GM23338 (cell line): ENCODE measurements at regions not wholly inside any gene's neighbourhood (a gene's known extent, or its start where the extent isn't known, plus 50 kb on each side); places are given as distances from the start of the nearest gene placed in this dataset.

Experiments
- ATAC-seq: fragments of 200-7000 bp; cut with Tn5 transposase; 3 replicates; pipeline ENCODE4 v1.9.1; 2020
- DNase-seq: peaks from one replicate; pipeline ENCODE4 v3.0.0-alpha.2; 2015; ENCODE audit warnings: low spot score
- H2AFZ ChIP-seq: fragments of 200-600 bp; sonication (generic); 2 replicates; pipeline ENCODE4 v1.8.0; 2016; ENCODE audit warnings: antibody characterized with exemption, mild to moderate bottlenecking, moderate library complexity
- H3F3A ChIP-seq: fragments of 200-600 bp; sonication (generic); replicated peaks from 2 replicates; pipeline ENCODE4 v1.8.0; 2017; ENCODE audit warnings: antibody characterized with exemption, mixed run types, low read depth
- H3K27ac ChIP-seq: fragments of 200-600 bp; sonication (generic); 2 replicates; pipeline ENCODE4 v1.6.1; 2016; ENCODE audit warnings: low read depth
- H3K27me3 ChIP-seq: fragments of 200-600 bp; sonication (generic); 2 replicates; pipeline ENCODE4 v1.8.0; 2016; ENCODE audit warnings: mild to moderate bottlenecking, mixed run types, moderate library complexity; ENCODE audit not compliant: insufficient read depth
- H3K36me3 ChIP-seq: fragments of 200-600 bp; sonication (generic); 2 replicates; pipeline ENCODE4 v1.8.0; 2016; ENCODE audit warnings: mild to moderate bottlenecking; ENCODE audit not compliant: insufficient read depth
- H3K4me1 ChIP-seq: fragments of 200-600 bp; sonication (generic); 2 replicates; pipeline ENCODE4 v1.8.0; 2016; ENCODE audit warnings: mild to moderate bottlenecking, moderate library complexity; ENCODE audit not compliant: insufficient read depth
- H3K4me2 ChIP-seq: fragments of 200-600 bp; sonication (generic); 2 replicates; pipeline ENCODE4 v1.7.1; 2017; ENCODE audit warnings: mixed run types
- H3K4me3 ChIP-seq: fragments of 200-600 bp; sonication (generic); 2 replicates; pipeline ENCODE4 v1.6.1; 2016; ENCODE audit warnings: mixed run types
- H3K79me2 ChIP-seq: fragments of 200-600 bp; sonication (generic); replicated peaks from 2 replicates; pipeline ENCODE4 v1.8.0; 2017; ENCODE audit warnings: mild to moderate bottlenecking; ENCODE audit not compliant: insufficient read depth
- H3K9me2 ChIP-seq: fragments of 200-600 bp; sonication (generic); 2 replicates; pipeline ENCODE4 v1.8.0; 2017; ENCODE audit not compliant: insufficient read depth
- H4K20me1 ChIP-seq: fragments of 200-600 bp; sonication (generic); replicated peaks from 2 replicates; pipeline ENCODE4 v1.8.0; 2017; ENCODE audit warnings: mild to moderate bottlenecking; ENCODE audit not compliant: insufficient read depth
- H3K27ac Mint-ChIP-seq: 2 replicates; pipeline ENCODE4 v1.8.0; 2020; ENCODE audit warnings: inconsistent platforms, mild to moderate bottlenecking, moderate library complexity, mixed read lengths
- H3K27me3 Mint-ChIP-seq: 3 replicates; pipeline ENCODE4 v1.8.0; 2022; ENCODE audit warnings: low read depth, mild to moderate bottlenecking, moderate library complexity, mixed read lengths, inconsistent platforms; ENCODE audit not compliant: insufficient read depth, poor library complexity
- H3K36me3 Mint-ChIP-seq: 3 replicates; pipeline ENCODE4 v1.8.0; 2021; ENCODE audit warnings: low read depth, mild to moderate bottlenecking, inconsistent platforms, moderate library complexity, mixed read lengths
- H3K4me1 Mint-ChIP-seq: 3 replicates; pipeline ENCODE4 v1.8.0; 2020; ENCODE audit warnings: mild to moderate bottlenecking, inconsistent platforms, mixed read lengths
- H3K4me3 Mint-ChIP-seq: 3 replicates; pipeline ENCODE4 v1.8.0; 2021; ENCODE audit warnings: moderate library complexity, mild to moderate bottlenecking, inconsistent platforms, mixed read lengths
- H3K9me3 Mint-ChIP-seq: 3 replicates; pipeline ENCODE4 v1.8.0; 2020; ENCODE audit warnings: moderate library complexity, mild to moderate bottlenecking, inconsistent platforms, mixed read lengths
- CREB1 ChIP-seq: fragments of 250-450 bp; sonication (Bioruptor Pico); IDR thresholded peaks from 2 replicates; pipeline ENCODE4 v1.5.0; 2020; ENCODE audit warnings: low read depth, mild to moderate bottlenecking, moderate library complexity
- CTCF ChIP-seq, 2 experiments: fragments of 200-600 bp in 1 of 2; sonication (generic) in 1 of 2; conservative IDR thresholded peaks; 2 replicates each; pipeline versions ENCODE4 v1.5.1 to v1.6.1; 2016 to 2017; ENCODE audit warnings: antibody characterized with exemption in 2 of 2, low read depth in 2 of 2, mild to moderate bottlenecking in 2 of 2, moderate library complexity in 1 of 2
- ETS1 ChIP-seq: IDR thresholded peaks from 2 replicates; pipeline ENCODE4 v1.6.1; 2016; ENCODE audit warnings: antibody characterized with exemption
- EZH2 ChIP-seq: fragments of 200-600 bp; sonication (generic); IDR thresholded peaks from one replicate; pipeline ENCODE4 v1.8.0; 2017; ENCODE audit warnings: antibody characterized with exemption, mild to moderate bottlenecking, low read depth; ENCODE audit not compliant: unreplicated experiment
- JUNB ChIP-seq: IDR thresholded peaks from one replicate; pipeline ENCODE4 v1.6.1; 2016; ENCODE audit warnings: antibody characterized with exemption; ENCODE audit not compliant: unreplicated experiment
- NANOG ChIP-seq: IDR thresholded peaks from 2 replicates; pipeline ENCODE4 v1.6.1; 2016; ENCODE audit warnings: antibody characterized with exemption, borderline replicate concordance
- POLR2AphosphoS5 ChIP-seq: IDR thresholded peaks from 2 replicates; pipeline ENCODE4 v1.6.1; 2016; ENCODE audit warnings: antibody characterized with exemption, low read depth
- STAT1 ChIP-seq: IDR thresholded peaks from one replicate; pipeline ENCODE4 v1.6.1; 2016; ENCODE audit warnings: antibody characterized with exemption; ENCODE audit not compliant: unreplicated experiment
- ZNF114 ChIP-seq: fragments of 250-450 bp; sonication (Bioruptor Pico); IDR thresholded peaks from 2 replicates; pipeline ENCODE4 v1.5.0; 2020; ENCODE audit warnings: mild to moderate bottlenecking, moderate library complexity
- ZNF331 ChIP-seq: fragments of 250-450 bp; sonication (Bioruptor Pico); IDR thresholded peaks from 2 replicates; pipeline ENCODE4 v1.5.0; 2020; ENCODE audit warnings: low read depth, mild to moderate bottlenecking, moderate library complexity
- TF ChIP-seq, protein P1 (sequence below): fragments of 250-450 bp; sonication (Bioruptor Pico); IDR thresholded peaks from 2 replicates; pipeline ENCODE4 v1.5.0; 2020; ENCODE audit warnings: mild to moderate bottlenecking, moderate library complexity
- TF ChIP-seq, protein P2 (sequence below): IDR thresholded peaks from one replicate; pipeline ENCODE4 v1.6.1; 2018; ENCODE audit warnings: antibody characterized with exemption; ENCODE audit not compliant: unreplicated experiment

GRCh38 chr6:40710626-40711330 is 123.6 kb upstream of the LRFN2 start:
- peaks cover 3% of the 10 kb centered on the region; the same call in 1 of the 3 replicates for H3K36me3 Mint-ChIP-seq
- Histone ChIP-seq H3K79me2 (no peaks in the 10 kb centered on the region), H3K4me1 (peaks cover 5% of the 10 kb centered on the region), H2AFZ (no peak overlapping the region), H3K36me3 (no peaks in the 10 kb centered on the region), H3F3A (no peaks in the 10 kb centered on the region), H3K4me2 (no peak overlapping the region), H3K27me3 (no peaks in the 10 kb centered on the region), H3K27ac (no peak overlapping the region), H3K9me2 (no peaks in the 10 kb centered on the region), H4K20me1 (no peaks in the 10 kb centered on the region), H3K4me3 (no peak overlapping the region)
- peaks cover 12% of the 10 kb centered on the region; the same call in 2 of the 3 replicates for H3K9me3 Mint-ChIP-seq
- TF ChIP-seq JUNB (no peak), NANOG (no peak), ZNF331 (CRISPR knock-in tag) (no peak), STAT1 (no peak), ZNF114 (CRISPR knock-in tag) (no peak), ETS1 (no peak), CTCF (conservative IDR thresholded peaks at IDR 0.05; ENCODE audit: low read depth in 2 of 2) (no peak), CREB1 (no peak), POLR2AphosphoS5 (no peak), EZH2 (no peak)
- TF ChIP-seq, protein P1, sequence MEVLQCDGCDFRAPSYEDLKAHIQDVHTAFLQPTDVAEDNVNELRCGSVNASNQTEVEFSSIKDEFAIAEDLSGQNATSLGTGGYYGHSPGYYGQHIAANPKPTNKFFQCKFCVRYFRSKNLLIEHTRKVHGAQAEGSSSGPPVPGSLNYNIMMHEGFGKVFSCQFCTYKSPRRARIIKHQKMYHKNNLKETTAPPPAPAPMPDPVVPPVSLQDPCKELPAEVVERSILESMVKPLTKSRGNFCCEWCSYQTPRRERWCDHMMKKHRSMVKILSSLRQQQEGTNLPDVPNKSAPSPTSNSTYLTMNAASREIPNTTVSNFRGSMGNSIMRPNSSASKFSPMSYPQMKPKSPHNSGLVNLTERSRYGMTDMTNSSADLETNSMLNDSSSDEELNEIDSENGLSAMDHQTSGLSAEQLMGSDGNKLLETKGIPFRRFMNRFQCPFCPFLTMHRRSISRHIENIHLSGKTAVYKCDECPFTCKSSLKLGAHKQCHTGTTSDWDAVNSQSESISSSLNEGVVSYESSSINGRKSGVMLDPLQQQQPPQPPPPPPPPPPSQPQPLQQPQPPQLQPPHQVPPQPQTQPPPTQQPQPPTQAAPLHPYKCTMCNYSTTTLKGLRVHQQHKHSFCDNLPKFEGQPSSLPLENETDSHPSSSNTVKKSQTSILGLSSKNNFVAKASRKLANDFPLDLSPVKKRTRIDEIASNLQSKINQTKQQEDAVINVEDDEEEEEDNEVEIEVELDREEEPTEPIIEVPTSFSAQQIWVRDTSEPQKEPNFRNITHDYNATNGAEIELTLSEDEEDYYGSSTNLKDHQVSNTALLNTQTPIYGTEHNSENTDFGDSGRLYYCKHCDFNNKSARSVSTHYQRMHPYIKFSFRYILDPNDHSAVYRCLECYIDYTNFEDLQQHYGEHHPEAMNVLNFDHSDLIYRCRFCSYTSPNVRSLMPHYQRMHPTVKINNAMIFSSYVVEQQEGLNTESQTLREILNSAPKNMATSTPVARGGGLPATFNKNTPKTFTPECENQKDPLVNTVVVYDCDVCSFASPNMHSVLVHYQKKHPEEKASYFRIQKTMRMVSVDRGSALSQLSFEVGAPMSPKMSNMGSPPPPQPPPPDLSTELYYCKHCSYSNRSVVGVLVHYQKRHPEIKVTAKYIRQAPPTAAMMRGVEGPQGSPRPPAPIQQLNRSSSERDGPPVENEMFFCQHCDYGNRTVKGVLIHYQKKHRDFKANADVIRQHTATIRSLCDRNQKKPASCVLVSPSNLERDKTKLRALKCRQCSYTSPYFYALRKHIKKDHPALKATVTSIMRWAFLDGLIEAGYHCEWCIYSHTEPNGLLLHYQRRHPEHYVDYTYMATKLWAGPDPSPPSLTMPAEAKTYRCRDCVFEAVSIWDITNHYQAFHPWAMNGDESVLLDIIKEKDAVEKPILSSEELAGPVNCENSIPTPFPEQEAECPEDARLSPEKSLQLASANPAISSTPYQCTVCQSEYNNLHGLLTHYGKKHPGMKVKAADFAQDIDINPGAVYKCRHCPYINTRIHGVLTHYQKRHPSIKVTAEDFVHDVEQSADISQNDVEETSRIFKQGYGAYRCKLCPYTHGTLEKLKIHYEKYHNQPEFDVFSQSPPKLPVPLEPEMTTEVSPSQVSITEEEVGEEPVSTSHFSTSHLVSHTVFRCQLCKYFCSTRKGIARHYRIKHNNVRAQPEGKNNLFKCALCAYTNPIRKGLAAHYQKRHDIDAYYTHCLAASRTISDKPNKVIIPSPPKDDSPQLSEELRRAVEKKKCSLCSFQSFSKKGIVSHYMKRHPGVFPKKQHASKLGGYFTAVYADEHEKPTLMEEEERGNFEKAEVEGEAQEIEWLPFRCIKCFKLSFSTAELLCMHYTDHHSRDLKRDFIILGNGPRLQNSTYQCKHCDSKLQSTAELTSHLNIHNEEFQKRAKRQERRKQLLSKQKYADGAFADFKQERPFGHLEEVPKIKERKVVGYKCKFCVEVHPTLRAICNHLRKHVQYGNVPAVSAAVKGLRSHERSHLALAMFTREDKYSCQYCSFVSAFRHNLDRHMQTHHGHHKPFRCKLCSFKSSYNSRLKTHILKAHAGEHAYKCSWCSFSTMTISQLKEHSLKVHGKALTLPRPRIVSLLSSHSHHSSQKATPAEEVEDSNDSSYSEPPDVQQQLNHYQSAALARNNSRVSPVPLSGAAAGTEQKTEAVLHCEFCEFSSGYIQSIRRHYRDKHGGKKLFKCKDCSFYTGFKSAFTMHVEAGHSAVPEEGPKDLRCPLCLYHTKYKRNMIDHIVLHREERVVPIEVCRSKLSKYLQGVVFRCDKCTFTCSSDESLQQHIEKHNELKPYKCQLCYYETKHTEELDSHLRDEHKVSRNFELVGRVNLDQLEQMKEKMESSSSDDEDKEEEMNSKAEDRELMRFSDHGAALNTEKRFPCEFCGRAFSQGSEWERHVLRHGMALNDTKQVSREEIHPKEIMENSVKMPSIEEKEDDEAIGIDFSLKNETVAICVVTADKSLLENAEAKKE = no peak
- TF ChIP-seq, protein P2, sequence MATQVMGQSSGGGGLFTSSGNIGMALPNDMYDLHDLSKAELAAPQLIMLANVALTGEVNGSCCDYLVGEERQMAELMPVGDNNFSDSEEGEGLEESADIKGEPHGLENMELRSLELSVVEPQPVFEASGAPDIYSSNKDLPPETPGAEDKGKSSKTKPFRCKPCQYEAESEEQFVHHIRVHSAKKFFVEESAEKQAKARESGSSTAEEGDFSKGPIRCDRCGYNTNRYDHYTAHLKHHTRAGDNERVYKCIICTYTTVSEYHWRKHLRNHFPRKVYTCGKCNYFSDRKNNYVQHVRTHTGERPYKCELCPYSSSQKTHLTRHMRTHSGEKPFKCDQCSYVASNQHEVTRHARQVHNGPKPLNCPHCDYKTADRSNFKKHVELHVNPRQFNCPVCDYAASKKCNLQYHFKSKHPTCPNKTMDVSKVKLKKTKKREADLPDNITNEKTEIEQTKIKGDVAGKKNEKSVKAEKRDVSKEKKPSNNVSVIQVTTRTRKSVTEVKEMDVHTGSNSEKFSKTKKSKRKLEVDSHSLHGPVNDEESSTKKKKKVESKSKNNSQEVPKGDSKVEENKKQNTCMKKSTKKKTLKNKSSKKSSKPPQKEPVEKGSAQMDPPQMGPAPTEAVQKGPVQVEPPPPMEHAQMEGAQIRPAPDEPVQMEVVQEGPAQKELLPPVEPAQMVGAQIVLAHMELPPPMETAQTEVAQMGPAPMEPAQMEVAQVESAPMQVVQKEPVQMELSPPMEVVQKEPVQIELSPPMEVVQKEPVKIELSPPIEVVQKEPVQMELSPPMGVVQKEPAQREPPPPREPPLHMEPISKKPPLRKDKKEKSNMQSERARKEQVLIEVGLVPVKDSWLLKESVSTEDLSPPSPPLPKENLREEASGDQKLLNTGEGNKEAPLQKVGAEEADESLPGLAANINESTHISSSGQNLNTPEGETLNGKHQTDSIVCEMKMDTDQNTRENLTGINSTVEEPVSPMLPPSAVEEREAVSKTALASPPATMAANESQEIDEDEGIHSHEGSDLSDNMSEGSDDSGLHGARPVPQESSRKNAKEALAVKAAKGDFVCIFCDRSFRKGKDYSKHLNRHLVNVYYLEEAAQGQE = no peak
- no peak for ATAC-seq
- H3K4me1 Mint-ChIP-seq = peaks cover 6% of the 10 kb centered on the region
- peaks cover 20% of the 10 kb centered on the region for H3K27me3 Mint-ChIP-seq
- no peak overlapping the region for H3K4me3 Mint-ChIP-seq
- no peak for DNase-seq
- H3K27ac Mint-ChIP-seq = no peak overlapping the region
